Activated CD8-positive, alpha-beta memory T cell treated with anti-CD3 and anti-CD28 coated beads, Interleukin-2, amount 50 U/mL, for 1 hour (primary cell): ENCODE measurements at regions not wholly inside any gene's neighbourhood (a gene's known extent, or its start where the extent isn't known, plus 50 kb on each side); places are given as distances from the start of the nearest gene placed in this dataset.
"Not testable (repeated sequence)": the region's sequence is repeated elsewhere in the genome, so short reads cannot be mapped to it uniquely, and the experiment has no call there.

ENCODE experiments used
- DNase-seq: peaks from one replicate; pipeline ENCODE4 v3.0.0-alpha.2; 2020; ENCODE audit errors: extremely low read depth

DNA sequence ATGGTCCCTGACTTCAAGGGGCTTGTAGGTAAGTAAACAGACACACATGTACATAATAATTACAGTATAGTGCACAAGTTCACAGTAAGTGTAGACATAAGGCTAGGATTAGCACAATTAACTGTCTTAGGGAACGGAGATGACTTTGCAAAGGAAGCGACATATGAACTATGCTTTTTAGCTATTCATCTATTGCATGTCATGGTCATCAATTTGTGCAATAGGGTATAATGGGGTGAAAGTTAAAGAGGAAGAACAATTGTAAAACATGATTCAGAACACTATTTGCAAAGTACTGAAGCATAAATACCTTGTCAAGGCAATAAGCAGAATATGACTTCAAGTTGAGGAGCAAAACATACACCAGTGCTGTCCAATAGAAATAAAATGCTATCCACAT lies 112.3 kb upstream of the SLC8A1 start:
- no peak for DNase-seq

DNA sequence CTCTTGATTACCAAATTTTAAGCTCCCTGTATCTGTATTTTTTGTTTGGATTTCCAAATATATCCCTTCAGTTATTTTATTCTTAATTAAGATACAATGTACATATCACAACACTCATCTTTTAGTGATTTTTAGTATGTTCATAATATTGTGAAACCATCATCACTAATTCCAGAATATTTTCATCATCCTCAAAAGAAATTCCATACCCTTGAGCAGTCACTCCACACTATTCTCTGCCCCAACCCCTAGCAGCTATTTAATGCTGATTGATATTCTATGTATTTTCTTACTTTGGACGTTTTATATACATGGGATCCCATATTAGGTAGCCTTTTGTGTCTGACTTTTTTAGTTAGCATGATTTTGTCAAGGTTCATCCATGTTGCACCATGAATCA lies 127.4 kb upstream of the SLC8A1 start:
- DNase-seq = no peak

DNA sequence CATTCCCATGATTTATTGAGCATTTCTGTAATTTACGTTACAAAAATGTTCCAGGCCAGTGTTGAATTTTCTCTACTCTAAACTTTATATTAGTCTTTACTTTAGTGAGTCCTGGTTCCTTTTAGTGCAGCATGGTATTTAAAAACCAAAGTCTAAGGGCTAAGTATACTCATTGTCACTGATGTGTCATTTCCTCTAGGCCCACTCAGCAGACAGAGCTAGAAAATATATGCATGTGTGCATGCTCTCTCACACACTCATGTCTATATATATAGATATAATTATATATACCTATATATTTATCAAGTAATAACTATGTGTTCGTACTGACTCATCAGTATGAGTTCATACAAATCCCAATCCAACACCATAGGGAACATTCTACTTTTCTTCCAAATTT lies 132.5 kb upstream of the SLC8A1 start:
- DNase-seq = no peak

DNA sequence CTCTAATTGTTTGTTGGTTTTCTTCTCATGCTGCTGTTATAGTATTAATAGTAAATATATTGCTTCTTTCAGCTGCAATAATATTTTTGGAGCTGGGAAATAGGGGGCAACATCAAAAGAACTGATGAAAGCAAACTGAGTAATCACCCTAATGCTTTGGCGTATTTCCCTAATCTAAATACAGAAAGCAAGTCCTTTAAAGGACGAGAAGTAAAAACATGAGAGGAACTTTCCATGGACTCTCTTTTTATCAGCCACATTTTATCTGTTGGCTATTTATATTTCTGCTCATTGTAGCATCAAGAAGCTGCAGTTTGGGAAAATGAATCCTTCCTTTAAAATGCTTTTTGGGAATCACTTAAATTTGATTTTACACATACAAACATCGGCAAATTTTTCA lies 139.9 kb upstream of the SLC8A1 start:
- no peak for DNase-seq

DNA sequence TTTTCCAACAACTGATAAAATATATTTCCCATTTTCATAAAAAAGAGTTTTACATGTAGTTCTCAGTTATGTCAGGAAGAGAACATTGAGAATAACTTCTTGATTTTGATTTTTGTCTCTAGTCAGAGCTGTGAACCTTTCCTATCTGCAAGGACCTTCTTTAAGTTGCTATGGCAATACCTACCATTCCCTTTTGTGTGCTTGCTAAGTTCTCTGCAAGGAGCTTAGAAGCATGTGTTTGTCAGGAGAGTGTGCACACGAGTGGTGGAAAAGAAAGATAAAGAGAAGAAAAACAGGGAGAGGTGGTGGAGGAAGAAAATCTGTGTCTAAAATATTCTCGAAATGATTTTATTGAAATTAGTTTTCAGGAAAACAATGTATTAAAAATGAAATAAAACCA lies 140.3 kb upstream of the SLC8A1 start:
- DNase-seq = no peak

DNA sequence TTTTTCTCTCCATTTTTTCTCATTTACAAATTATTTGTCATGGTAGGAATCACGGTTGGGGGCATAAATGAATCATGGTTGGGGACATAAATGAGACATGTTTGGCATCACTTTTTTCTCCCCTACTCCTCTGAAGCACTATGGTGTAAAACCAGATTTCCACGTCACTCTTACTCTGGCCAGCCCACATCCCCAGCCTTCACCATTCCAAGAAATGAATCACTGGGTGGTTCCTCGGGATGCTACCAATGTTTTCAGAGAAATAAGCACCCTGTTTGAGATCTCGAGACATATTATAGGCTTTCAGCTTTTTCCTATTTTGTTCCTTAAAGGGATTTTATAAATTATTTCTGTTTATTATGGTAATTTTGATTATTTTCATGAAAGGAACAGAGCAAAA lies 155.0 kb upstream of the SLC8A1 start:
- no peak for DNase-seq

DNA sequence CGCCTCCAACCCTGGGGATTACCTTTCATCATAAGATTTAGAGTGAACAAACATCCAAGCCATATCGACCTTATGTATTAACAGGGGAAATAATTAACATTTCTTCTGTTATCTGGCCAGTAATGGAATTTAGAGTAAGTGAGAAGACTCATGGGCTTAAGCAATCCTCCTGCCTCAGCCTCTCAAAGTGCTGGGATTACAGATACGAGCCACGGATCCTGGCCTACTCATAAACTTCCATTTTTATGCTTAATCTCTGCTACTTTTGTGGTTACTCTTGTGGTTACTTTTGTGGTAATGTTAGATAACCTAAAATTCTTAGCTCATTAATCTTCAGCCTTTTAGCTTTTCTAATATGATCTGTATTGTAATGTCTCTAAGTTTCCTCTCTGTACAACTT lies 159.3 kb upstream of the SLC8A1 start:
- no peak for DNase-seq

DNA sequence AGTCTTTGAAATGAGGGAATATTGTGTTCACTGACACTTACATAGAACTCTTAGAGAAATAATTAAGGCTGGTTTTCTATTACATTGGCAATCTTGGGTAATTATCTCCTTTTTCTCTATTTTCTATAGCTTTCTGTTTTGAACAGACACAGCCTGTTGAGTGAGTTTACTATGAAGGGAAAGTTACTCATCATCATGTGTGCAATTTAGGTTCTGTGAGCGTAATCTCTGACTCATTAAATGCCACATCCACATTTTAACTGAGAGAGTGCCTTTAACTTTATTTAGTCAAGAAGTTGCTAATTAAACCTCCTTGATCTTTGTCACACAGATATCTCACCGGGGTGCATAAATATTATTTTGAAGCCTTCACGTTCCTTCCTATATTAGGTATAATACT lies 174.0 kb upstream of the SLC8A1 start:
- no peak for DNase-seq

DNA sequence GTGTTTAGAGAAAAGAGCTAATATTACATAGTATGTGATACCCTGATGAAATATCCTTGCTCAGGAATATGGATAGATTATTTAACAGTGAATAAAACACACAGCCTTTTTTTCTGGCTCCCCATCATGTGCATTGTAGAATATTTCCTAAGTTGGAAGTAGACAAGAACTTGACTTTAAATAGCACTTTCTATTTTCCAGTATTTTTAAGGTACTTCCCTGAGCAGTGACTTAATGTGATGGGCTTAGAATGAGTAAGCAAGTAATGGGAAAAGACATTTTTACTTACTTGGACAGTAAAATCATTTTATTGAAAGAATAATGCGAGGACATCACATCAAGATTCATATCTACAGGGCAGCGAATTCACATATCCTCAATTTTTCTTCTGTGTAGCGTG lies 176.7 kb upstream of the SLC8A1 start:
- no peak for DNase-seq

DNA sequence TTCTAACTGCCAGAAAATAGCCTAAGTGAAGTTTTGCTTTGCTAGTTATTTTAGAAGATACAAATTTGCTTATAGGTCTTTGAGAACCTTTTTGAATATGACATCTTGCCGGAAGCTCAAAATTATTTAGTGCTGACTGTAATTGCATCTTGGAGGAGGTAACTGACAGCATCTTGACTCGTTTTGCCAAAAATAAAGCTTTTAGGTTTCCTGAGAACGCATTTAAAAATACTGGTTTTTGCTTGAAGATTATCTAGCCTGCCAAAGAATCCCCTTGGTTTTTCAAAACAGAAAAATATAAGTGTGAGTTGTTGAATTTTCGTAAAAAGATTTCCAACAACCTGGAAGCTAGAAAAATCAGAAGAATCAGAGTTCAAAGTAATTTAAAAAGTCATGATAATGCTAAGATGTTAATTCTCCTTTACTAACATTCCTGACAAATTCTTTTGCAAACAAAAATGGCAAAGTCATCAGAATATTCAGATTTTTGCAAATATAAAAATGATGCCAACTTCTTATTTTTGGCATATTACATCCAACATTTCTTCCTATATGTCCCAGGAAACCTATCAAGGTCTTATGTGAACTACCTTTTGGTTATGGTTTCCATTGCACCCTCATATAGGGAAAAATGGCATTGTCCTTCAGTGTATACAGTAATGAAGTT lies 178.0 kb upstream of the SLC8A1 start:
- DNase-seq = no peak

DNA sequence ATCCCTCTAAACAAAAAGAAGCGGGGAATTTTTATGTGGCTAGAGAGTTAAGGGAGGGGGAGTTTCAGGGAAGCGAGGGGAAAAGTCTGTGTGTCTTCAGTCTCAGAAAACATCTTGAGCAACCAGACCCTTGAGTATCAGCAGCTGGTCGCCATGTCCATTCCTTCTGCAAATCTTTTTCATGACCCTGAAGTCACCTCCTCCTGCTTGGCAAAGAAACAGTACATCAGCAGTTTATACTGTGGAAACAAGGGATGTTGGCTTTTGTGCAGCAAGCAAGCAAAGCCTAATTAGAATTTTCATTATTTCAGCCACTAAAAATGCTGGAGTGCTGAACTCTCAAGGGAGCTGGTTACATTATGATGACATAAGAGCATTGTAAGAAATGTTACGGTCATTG lies 187.4 kb upstream of the SLC8A1 start:
- no peak for DNase-seq

DNA sequence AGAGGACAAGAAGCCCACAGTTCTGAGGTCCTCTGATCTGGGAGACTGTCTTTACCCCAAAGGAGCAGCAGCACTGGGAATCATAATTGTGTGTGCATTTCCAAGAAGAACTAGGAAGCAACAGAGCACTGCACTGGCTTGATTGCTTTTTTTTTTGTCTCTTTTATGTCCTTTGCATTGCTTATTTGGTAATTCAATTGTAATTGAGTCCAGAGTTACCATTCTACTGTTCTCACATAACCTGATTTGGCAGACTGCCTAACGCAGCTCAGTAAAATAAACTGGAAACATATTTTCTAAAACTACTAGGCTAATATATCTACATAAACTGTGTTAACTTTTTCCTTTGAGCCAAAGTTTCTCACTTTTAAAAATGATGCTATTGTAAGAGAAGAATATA lies 190.3 kb upstream of the SLC8A1 start:
- no peak for DNase-seq

DNA sequence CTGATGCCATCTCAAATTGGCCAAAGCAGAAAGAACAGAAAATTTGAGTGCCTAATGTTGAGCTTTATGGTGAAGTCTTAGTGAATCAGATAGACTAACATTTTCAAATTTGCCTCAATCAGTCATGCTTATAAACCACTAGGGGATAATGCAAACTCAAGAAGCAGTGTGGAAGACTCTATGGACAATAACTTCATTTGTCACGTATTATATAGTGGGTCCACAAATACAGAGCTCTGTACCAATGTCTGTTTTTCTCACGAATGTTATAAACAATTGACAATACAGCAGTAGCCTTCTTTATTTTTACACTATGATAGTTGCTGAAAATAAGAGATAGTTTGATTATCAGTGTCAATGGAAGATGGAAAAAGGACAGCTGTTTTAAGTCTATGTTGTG lies 190.8 kb upstream of the SLC8A1 start:
- DNase-seq = no peak

DNA sequence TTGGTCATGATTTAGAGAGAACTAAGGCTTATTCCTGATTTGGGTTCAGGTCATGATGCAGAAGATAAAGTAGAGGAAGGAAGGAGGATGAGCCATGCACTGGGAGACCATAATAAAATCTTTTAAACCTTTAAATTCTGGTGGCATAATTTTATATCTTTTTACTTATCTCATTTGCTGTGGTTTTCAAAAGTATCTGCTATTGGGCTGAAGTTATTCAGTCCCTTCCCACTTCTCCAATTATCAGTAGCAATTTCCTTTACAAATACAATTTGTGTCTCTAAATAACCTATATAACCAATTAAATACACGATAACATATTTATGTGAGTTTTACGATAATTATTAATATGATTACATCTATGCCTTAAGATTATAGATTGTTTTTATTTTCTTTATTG lies 194.8 kb upstream of the SLC8A1 start:
- no peak for DNase-seq

DNA sequence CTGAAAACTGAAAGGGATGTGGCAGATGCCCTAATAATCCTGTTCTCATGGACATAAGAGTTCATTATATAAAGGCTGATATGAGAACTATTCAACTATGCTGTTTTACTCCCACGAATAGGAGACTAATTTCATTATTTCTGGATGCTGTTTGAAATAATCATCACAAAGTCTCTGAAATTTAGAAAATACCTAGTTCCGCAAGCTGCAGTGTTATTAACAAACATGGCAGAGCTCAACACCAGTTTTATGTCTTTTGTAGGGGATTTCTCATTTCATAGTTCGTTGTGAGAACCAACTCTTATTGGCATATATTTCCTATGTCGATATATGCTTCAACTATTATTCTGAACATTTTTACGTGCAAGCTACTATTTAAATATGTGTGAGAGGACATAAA lies 200.3 kb upstream of the SLC8A1 start:
- DNase-seq = no peak

DNA sequence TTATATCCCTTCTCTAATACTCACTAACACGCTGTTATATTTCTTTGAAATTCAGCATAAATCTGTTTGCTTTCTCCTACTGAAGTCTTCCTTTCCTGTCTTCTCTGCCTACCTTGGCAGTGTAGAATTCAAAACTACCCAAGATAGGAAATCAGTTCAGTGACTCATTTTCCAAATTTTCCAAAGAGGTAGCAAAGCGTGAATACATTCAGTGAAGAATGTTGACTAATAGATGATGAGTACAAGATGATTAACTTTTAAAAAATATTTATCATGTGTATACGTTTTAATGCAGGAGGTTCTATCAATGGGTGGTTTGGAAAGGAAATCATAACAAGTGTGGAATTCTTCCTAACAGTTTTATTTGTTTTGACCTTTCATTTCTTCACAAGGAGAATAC lies 201.9 kb upstream of the SLC8A1 start:
- no peak for DNase-seq

DNA sequence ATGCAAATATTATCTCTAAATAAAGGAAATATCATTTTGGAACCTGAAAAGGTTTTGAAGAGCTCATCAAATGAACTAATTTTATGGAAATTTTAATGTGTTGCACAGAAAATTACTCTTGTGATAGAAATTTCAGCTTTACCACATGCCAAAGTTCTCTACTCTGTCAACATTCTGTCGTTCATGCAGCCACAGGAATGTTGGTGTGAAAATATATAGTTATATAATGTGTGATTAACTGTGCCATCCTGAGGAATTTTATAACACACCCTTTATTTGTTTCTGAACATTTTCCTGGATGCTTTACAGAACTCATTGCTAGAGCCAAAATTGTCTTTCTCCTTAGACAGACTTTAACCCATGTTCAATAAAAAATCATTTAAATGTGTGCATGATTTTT lies 202.5 kb upstream of the SLC8A1 start:
- DNase-seq = no peak

DNA sequence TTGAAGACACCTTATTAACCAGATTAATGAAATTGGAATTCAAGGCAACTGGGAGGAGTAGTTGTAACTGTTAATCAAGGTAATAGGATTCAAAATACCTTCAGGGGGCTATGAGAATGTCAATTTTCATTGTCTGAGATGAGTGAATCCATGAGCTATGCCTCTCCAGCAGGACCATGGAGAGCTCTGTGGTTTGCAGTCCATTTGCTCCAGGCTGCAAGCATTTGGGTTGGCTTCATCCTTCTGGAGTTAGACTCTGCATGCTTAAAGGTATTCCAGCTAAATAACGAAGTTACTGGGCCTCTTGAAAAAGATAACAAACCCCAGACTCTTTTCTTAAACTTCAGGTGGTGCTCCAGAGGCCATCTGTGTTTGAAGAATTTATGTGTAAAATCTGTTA lies 207.1 kb upstream of the SLC8A1 start:
- no peak for DNase-seq

DNA sequence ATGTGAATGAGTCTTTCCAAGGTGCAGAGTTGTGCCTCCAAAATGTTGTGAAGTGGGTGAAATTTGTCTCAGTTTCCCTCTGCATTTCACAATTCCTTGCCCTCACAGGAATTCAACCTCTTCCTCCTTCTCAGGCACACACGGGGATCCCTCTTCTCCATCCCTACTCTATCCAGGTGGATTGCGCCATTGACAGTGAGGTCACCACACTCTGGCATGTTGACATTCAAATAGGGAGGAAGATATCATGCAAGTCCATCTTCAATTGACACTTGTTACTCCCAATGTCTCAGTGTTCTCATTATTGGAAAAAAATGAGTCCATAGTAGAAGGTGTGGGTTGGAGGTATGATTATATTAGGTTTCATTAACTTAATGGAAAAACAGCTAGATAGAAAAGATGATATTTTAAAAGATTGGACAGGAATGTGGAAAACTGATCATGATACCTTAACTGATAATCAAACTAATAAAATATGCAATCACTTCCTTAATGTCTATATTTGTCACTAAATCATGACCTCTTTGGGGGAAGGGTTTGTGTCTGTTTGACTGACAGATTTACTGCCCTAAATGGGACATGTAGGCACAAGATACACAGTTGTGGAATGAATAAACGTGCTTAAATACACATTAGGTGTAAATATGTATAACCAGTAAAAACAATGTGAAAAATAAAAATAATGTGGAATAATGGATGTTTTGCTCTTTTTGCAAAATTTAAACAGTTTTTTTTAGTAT lies 213.8 kb upstream of the SLC8A1 start:
- no peak for DNase-seq

DNA sequence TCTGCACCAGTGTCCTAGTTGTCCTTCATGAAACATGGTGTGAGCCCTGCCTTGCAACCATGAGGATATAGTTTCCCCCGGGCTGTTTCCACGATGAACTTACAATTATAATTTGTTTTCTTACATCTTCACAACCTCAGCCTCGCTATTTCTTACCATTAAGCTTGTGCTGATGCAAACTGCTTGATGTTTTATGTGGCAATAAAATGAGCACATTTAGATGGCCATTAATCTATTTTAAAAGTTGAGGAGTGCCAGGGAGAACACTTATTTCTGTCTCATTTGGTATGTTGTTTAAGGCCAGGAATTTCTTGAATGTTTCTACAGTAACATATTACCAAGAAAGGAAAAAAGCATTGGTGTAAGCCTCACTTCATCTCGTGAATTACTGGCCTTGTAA lies 214.5 kb upstream of the SLC8A1 start:
- no peak for DNase-seq

DNA sequence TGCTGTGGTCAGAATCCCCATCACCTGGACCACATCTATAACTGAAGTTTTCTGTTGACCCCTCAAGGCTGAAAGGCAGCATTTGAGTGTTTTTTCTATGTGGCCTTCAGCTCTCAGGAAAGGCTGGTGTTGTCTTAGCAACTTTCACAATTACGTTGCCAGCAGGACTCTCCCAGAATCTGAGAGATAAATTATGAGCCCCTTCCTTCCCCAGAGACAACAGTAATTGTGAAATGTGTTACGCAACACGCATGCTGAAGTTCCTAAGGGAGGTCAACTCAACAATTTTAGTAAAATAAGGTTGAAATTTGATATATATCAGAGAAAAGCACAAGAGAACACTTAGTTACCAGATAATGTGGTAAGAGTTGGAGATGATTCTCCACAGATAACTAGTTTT lies 216.5 kb upstream of the SLC8A1 start:
- DNase-seq = no peak

DNA sequence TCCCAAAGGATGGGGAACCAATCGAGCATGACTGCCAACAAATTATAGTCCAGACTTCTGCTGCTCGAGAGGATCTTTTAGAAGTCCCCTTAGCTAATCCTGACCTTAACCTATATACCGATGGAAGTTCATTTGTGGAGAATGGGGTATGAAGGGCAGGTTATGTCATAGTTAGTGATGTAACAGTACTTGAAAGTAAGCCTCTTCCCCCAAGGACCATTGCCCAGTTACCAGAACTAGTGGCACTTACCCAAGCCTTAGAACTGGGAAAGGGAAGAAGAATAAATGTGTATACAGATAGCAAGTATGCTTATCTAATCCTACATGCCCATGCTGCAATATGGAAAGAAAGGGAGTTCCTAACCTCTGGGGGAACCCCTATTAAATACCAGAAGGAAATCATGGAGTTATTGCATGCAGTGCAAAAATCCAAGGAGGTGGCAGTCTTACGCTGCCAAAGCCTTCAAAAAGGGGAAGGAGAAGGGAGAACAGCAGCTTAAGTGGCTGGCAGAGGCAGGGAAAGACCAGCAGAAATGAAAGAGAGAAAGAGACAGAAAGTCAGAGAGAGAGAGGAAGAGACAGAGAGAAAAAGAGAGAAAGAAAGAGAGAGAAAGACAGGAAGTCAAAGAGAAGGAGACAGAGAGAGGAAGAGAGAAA lies 224.4 kb upstream of the SLC8A1 start:
- DNase-seq = not testable (repeated sequence)

DNA sequence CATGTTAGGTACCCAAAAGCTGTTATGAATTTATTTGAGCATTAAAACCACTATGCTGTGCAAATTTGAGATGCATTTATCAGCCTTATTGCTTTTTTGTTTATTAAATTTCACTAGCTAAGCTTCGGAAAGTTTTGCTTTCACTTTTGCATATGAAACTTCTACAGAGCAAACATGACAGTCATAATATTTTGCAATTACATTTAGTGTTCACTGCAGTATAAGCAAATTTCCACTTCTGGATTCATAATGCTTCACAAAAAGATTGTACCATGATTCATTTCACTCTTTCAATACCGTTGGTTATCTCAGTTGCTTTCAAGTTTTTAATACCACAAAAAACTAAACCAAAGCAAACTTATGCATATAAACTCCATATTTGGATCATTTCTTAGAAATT lies 228.7 kb upstream of the SLC8A1 start:
- no peak for DNase-seq
